KMS-11 (cell line): ENCODE measurements at regions not wholly inside any gene's neighbourhood (a gene's known extent, or its start where the extent isn't known, plus 50 kb on each side); places are given as distances from the start of the nearest gene placed in this dataset.

Experiments used
- H2AFZ ChIP-seq: fragments of 200-600 bp; sonication (generic); 2 replicates; pipeline ENCODE4 v1.6.1; 2016; ENCODE audit warnings: antibody characterized with exemption, mixed run types, low read depth
- H3K27ac ChIP-seq: fragments of 200-600 bp; sonication (generic); 2 replicates; pipeline ENCODE4 v1.6.1; 2016; ENCODE audit warnings: mild to moderate bottlenecking, mixed run types
- H3K27me3 ChIP-seq: fragments of 200-600 bp; sonication (generic); 2 replicates; pipeline ENCODE4 v1.6.1; 2017; ENCODE audit warnings: mild to moderate bottlenecking, low read depth, mixed run types, moderate library complexity; ENCODE audit not compliant: insufficient read depth
- H3K36me3 ChIP-seq: fragments of 200-600 bp; sonication (generic); 2 replicates; pipeline ENCODE4 v1.6.1; 2017; ENCODE audit warnings: mild to moderate bottlenecking, mixed run types; ENCODE audit not compliant: insufficient read depth
- H3K4me1 ChIP-seq: fragments of 200-600 bp; sonication (generic); 2 replicates; pipeline ENCODE4 v1.6.1; 2016; ENCODE audit warnings: mild to moderate bottlenecking, low read depth, mixed run types; ENCODE audit not compliant: poor library complexity, severe bottlenecking
- H3K4me2 ChIP-seq: fragments of 200-600 bp; sonication (generic); 2 replicates; pipeline ENCODE4 v1.7.0; 2016; ENCODE audit warnings: mild to moderate bottlenecking, mixed run types
- H3K4me3 ChIP-seq: fragments of 200-600 bp; sonication (generic); IDR thresholded peaks from 2 replicates; pipeline ENCODE4 v1.6.1; 2017; ENCODE audit warnings: low read depth, low read length, mixed read lengths; ENCODE audit not compliant: insufficient read depth
- H3K79me2 ChIP-seq: fragments of 200-600 bp; sonication (generic); 2 replicates; pipeline ENCODE4 v1.6.1; 2016; ENCODE audit warnings: low read depth, mixed run types; ENCODE audit not compliant: insufficient read depth
- H3K9ac ChIP-seq: fragments of 200-600 bp; sonication (generic); 2 replicates; pipeline ENCODE4 v1.6.1; 2016; ENCODE audit warnings: mild to moderate bottlenecking, mixed run types
- H4K20me1 ChIP-seq: fragments of 200-600 bp; sonication (generic); 2 replicates; pipeline ENCODE4 v1.6.1; 2016; ENCODE audit warnings: mild to moderate bottlenecking, mixed run types; ENCODE audit not compliant: insufficient read depth
- TF ChIP-seq, protein P1 (sequence below): fragments of 200-600 bp; sonication (generic); conservative IDR thresholded peaks from 2 replicates; pipeline ENCODE4 v1.6.1; 2017; ENCODE audit warnings: low read depth, mild to moderate bottlenecking, antibody characterized with exemption, low read length, moderate library complexity, mixed read lengths

DNA sequence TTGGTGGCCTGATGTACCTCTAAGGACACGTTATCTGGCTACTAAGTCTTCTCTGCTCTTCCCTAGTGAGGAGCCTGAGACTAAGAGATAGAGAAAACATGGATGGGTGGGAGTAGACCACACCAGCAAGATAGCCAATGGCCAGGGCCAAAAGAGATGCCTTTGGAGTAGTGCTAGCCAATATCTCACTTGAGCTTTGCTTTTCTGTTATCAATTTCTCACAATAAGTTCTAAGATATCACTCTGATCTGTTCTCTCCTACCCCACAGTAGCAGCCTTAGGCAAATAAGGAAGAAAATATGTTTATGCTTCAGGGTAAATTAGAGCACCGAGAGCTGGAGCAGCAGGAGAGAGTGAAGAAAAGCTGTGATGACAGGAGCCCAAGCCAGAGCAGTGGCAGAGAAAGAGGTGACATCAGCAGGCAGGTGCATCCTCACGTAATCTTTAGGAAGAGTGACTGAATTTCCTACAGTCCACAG is 343.9 kb upstream of the NOCT start:
- no peaks in the 10 kb centered on the region for H3K27me3 ChIP-seq
- no peak overlapping the region for H3K4me3 ChIP-seq
- TF ChIP-seq, protein P1, sequence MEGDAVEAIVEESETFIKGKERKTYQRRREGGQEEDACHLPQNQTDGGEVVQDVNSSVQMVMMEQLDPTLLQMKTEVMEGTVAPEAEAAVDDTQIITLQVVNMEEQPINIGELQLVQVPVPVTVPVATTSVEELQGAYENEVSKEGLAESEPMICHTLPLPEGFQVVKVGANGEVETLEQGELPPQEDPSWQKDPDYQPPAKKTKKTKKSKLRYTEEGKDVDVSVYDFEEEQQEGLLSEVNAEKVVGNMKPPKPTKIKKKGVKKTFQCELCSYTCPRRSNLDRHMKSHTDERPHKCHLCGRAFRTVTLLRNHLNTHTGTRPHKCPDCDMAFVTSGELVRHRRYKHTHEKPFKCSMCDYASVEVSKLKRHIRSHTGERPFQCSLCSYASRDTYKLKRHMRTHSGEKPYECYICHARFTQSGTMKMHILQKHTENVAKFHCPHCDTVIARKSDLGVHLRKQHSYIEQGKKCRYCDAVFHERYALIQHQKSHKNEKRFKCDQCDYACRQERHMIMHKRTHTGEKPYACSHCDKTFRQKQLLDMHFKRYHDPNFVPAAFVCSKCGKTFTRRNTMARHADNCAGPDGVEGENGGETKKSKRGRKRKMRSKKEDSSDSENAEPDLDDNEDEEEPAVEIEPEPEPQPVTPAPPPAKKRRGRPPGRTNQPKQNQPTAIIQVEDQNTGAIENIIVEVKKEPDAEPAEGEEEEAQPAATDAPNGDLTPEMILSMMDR: no peak
- H3K9ac ChIP-seq: no peak overlapping the region
- H3K36me3 ChIP-seq: no peaks in the 10 kb centered on the region
- H4K20me1 ChIP-seq: no peaks in the 10 kb centered on the region
- no peak overlapping the region for H3K4me2 ChIP-seq
- no peaks in the 10 kb centered on the region for H3K79me2 ChIP-seq
- no peaks in the 10 kb centered on the region for H3K4me1 ChIP-seq
- no peak overlapping the region for H3K27ac ChIP-seq
- no peak overlapping the region for H2AFZ ChIP-seq

DNA sequence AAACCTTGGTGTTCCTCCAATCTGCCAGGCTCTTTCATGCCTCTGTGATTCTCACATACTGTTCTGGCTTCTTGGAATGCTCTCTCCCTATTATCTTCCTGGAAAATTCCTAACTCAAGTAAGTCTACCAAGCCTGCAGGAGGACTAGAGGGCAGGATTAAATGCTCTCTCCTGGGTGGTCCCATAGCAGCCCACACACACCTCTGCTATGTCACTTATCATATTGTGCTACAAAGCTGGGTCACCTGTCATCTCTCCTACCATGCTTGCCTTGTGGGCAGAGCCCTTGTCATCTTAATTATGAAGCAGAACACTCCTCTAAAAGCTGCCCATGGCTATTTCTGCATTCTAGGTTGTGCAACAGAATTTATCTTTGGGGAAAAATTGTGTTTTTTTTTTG is 344.5 kb upstream of the NOCT start:
- Histone ChIP-seq H4K20me1 (no peaks in the 10 kb centered on the region), H3K4me3 (no peak overlapping the region), H3K4me1 (no peaks in the 10 kb centered on the region), H3K79me2 (no peaks in the 10 kb centered on the region), H3K27me3 (no peaks in the 10 kb centered on the region), H3K27ac (no peak overlapping the region), H3K36me3 (no peaks in the 10 kb centered on the region), H3K4me2 (no peak overlapping the region), H2AFZ (no peak overlapping the region), H3K9ac (no peak overlapping the region)
- TF ChIP-seq, protein P1: no peak

DNA sequence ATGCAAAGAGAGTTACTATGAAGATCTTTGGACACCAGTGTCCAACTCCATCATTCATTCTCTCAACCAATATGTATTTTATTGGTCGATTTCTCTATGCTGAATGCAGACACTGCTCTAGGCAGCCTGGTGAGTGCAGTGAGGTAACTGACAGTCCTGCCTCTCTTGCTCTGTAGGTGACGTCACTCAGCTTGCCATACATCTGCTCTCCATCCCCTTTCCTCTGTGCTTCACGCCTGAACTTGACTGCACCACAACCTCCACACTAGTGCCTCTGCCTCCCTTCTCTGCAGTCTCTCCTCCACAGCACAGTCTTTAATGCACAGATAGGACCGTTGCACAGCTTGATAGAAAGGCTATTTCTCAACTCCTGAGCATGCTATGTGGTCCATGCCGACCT is 344.9 kb upstream of the NOCT start:
- TF ChIP-seq, protein P1: no peak
- no peak overlapping the region for H2AFZ ChIP-seq
- H3K4me2 ChIP-seq: no peak overlapping the region
- no peak overlapping the region for H3K4me3 ChIP-seq
- no peaks in the 10 kb centered on the region for H3K27me3 ChIP-seq
- H3K27ac ChIP-seq: no peak overlapping the region
- H3K9ac ChIP-seq: no peak overlapping the region
- no peaks in the 10 kb centered on the region for H3K79me2 ChIP-seq
- no peaks in the 10 kb centered on the region for H4K20me1 ChIP-seq
- H3K36me3 ChIP-seq: no peaks in the 10 kb centered on the region
- H3K4me1 ChIP-seq: no peaks in the 10 kb centered on the region

DNA sequence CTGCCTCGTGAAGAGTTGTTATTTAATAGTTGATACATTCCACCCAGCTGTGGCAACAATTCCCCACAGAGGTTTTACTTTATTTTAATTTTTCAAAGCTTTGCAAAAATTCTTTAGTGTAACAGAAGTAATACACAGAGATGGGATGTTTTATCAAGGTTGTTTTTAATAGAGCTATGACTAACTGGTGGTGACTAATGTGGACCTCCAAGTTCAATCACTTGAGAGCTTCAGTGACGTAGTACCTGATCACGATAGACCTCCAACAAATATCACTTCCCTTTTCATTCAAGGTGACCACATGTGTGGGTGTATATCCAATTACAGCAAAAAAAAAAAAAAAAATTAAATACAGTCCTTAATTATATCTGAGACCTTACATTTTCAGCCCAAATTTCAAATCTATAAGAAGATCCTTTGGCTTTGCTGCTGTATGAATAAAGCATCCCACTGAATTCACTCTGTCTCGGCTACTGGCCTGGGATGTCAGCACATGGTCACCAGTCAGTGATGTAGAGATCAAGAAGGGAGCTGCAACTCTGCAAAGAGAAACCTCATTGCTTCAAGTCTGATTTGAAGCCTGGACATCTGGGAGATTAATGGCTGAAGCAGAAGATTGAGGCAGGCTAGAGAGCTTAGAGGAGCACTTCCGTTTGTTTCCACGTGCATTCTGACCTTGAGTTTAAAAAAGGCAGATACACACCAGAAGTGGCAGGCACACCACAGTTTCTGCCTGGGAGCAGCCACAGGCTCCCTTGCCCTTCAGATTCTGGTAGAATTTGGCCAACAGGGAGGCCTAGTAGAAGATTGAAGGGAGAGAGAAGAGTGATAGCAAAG is 345.9 kb upstream of the NOCT start:
- no peak overlapping the region for H3K4me3 ChIP-seq
- no peaks in the 10 kb centered on the region for H3K4me1 ChIP-seq
- H3K36me3 ChIP-seq: no peaks in the 10 kb centered on the region
- no peak overlapping the region for H3K27ac ChIP-seq
- TF ChIP-seq, protein P1: no peak
- no peaks in the 10 kb centered on the region for H4K20me1 ChIP-seq
- H3K79me2 ChIP-seq: no peaks in the 10 kb centered on the region
- H3K9ac ChIP-seq: no peak overlapping the region
- no peaks in the 10 kb centered on the region for H3K27me3 ChIP-seq
- no peak overlapping the region for H2AFZ ChIP-seq
- no peak overlapping the region for H3K4me2 ChIP-seq
